Rectal smooth muscle tissue (tissue), 1 donor: ENCODE measurements at regions not wholly inside any gene's neighbourhood (a gene's known extent, or its start where the extent isn't known, plus 50 kb on each side); places are given as distances from the start of the nearest gene placed in this dataset.

Experiments used
- H3K27ac ChIP-seq: one replicate; pipeline ENCODE4 v1.7.0; 2013; ENCODE audit warnings: low read depth, low read length, inconsistent platforms
- H3K27me3 ChIP-seq: one replicate; pipeline ENCODE4 v1.7.0; 2013; ENCODE audit warnings: low read length; ENCODE audit not compliant: control insufficient read depth, insufficient read depth
- H3K36me3 ChIP-seq: one replicate; pipeline ENCODE4 v1.7.0; 2013; ENCODE audit warnings: low read length; ENCODE audit not compliant: control insufficient read depth, insufficient read depth
- H3K4me1 ChIP-seq: one replicate; pipeline ENCODE4 v1.7.0; 2013; ENCODE audit warnings: low read length; ENCODE audit not compliant: control insufficient read depth, insufficient read depth
- H3K4me3 ChIP-seq: one replicate; pipeline ENCODE4 v1.7.0; 2013; ENCODE audit warnings: low read length
- H3K9ac ChIP-seq: one replicate; pipeline ENCODE4 v1.7.0; 2013; ENCODE audit warnings: low read length

DNA sequence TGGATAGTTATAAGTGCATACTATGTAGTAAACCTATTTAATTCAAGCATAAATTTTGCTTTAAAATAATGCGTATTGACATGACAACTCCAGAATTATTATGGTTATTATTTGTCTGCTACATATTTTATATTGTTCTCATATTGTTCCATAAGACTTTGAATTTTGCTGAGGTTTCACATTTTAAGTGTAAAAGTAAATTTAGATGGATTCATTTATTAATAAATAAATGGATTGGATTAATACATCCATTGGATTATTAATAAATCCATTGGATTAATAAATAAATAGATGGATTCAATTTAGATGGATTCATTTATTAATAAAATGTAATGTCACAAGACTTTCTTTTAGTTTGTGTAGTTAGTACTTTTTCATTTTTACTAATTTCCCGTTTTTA is 1768.0 kb upstream of the PCDH10 start:
- no peak overlapping the region for H3K9ac ChIP-seq

DNA sequence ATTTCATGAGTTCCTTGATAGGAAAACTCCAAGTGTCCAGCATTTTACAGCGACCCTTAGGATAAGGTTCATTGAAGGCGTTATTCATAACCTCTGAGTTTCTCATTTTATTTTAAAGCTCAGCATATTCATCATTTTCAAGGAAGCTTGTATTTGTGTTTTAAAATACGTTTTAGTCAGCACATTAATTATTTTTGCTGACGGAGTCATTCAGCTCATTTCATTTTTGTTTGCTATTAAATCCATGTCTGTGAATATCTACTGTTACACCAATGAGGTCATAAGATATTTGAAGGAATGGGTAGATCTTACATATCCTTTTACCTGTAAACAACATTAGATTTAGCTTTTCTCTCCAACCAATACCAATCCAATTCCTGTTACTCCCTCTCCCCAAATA is 1766.3 kb upstream of the PCDH10 start:
- Histone ChIP-seq H3K36me3 (no peaks in the 10 kb centered on the region), H3K4me3 (no peak overlapping the region), H3K27ac (no peak overlapping the region), H3K9ac (no peak overlapping the region), H3K4me1 (no peaks in the 10 kb centered on the region), H3K27me3 (no peaks in the 10 kb centered on the region)

More for the DNA sequence above, 1768.0 kb upstream of the PCDH10 start:
- Histone ChIP-seq H3K36me3 (no peaks in the 10 kb centered on the region), H3K4me3 (no peak overlapping the region), H3K27ac (no peak overlapping the region), H3K4me1 (no peaks in the 10 kb centered on the region), H3K27me3 (no peaks in the 10 kb centered on the region)

DNA sequence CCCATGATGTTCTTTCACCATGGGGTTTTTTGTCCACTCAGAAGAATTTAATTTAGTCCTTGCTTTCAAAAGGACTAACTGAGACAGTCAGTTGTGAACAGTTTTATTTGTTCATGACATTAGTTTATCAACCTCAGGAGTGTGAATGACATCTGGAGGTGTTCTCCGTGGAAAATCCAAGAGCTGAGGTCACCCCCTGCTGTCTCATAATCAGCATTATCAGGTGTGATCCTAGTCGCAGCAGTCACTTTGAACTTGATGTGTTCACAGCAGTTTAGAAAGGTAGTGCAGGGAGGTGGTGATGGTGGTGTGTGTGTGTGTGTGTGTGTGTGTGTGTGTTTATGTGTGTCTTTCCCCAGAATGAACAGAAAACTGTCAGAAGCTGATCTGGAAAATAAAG is 1760.8 kb upstream of the PCDH10 start:
- Histone ChIP-seq H3K27ac (no peak overlapping the region), H3K4me1 (no peaks in the 10 kb centered on the region), H3K4me3 (no peak overlapping the region), H3K27me3 (no peaks in the 10 kb centered on the region), H3K9ac (no peak overlapping the region), H3K36me3 (no peaks in the 10 kb centered on the region)

DNA sequence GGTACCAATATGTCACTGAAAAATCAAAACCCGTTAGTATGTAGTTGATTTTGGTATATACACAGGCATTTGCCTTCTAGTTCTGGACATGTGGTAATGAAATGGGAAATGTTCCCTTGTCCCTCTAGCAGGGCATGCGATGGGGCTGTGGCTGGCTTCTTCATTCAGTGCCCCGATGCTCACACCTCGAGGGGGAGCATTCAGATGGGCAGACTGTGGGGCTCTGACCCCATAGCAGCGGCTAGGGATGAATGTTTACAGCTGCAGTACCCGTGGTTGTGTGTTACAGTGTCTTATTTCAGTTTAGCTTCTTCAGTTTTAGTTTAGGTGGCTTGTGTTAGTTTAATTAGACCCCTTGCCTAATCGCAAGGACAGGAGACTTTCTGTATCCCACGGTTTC is 1741.0 kb upstream of the PCDH10 start:
- no peak overlapping the region for H3K4me3 ChIP-seq
- H3K27me3 ChIP-seq, result no peaks in the 10 kb centered on the region
- H3K9ac ChIP-seq, result no peak overlapping the region
- H3K36me3 ChIP-seq, result no peaks in the 10 kb centered on the region
- H3K27ac ChIP-seq, result no peak overlapping the region
- H3K4me1 ChIP-seq, result no peaks in the 10 kb centered on the region

DNA sequence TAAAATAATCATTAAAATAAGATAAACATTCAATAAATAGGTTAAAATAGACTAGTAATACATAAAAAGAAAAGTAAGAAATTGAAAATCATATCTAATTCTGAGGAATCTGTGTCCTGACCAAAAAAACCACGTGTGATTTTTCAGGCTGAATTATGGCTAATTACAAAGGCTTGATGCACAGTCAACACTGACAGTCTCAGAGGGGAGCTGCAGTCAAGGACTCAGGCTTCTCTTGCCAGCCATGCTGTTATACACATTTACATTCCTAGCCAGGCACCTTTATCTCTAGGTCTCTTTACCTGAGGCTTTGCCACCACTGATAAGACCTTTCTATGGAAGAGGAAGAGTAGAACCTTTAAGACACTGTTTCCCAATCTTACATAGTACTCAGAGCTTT is 1737.7 kb upstream of the PCDH10 start:
- no peaks in the 10 kb centered on the region for H3K36me3 ChIP-seq
- no peaks in the 10 kb centered on the region for H3K27me3 ChIP-seq
- no peak overlapping the region for H3K9ac ChIP-seq
- H3K27ac ChIP-seq, result no peak overlapping the region
- H3K4me1 ChIP-seq, result no peaks in the 10 kb centered on the region
- H3K4me3 ChIP-seq, result no peak overlapping the region

DNA sequence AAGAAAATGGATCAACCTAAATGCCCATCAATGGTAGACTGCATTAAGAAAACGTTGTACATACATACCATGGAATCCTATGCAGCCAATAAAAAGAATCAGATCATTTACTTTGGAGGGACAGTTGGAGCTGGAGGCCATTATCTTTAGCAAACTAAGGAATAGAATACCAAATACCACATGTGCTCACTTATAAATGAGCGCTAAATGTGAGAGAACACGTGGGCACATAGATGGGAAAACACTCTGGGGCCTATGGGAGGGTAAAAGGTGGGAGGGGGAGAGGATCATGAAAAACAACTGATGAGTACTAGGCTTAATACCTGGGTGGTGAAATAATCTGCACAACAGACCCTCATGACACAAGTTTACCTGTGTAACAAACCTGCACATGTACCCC is 1729.9 kb upstream of the PCDH10 start:
- Histone ChIP-seq H3K27ac (no peak overlapping the region), H3K9ac (no peak overlapping the region), H3K36me3 (no peaks in the 10 kb centered on the region), H3K27me3 (no peaks in the 10 kb centered on the region), H3K4me1 (no peaks in the 10 kb centered on the region), H3K4me3 (no peak overlapping the region)

DNA sequence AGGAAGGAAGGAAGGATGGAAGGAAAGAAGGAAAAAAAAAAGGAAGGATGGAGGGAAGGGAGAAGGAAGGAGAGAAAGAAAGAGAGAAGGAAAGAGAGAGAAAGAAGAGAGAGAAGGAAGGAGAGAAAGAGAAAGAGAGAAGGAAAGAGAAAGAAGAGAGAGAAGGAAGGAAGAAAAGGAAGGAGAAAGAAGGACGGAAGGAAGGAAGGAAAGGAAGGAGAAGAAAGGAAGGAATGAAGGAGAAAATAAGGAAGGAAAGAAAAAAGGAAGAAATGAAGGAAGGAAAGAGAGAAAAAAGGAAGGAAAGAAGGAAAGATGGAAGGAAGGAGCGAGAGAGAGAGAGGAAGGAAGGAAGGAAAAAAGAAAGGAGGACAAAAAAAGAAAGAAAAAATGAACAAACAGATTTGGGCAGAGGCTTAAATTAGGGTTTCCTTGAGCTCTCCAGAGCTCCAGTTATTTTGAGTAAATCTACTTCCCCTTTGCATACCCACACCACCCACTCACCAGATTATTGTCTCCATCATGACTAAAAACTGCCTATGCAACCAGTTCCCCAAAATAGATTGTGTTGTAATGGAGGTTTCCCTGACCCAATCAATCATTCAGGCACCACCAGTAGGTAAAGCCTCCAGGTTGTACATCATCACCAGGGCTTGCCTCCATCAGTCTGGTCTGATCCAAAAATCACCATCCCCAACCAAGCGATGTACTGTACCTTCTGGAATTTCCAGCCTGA is 1722.9 kb upstream of the PCDH10 start:
- Histone ChIP-seq H3K27me3 (no peaks in the 10 kb centered on the region), H3K27ac (no peak overlapping the region), H3K4me1 (no peaks in the 10 kb centered on the region), H3K9ac (no peak overlapping the region), H3K4me3 (no peak overlapping the region), H3K36me3 (no peaks in the 10 kb centered on the region)

DNA sequence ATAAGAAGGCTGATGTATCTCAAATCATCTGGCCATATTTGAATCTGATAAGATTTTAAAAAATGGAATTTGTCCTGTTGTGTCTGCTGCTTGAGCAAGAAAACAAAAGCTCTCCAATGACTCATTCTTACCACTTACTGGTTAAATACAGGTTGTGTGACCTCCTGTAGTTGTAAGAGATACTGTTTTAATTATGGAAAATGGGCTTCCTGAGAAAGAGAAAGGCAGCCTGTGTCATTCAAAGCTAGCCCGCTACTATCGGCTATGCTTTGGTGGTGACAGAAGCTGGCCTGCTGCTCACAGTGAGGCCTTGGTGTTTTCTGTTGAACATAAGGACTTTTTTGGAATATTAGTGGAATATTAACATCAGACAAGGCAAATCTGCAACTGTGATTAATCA is 1722.1 kb upstream of the PCDH10 start:
- H3K36me3 ChIP-seq, result no peaks in the 10 kb centered on the region
- H3K4me1 ChIP-seq, result no peaks in the 10 kb centered on the region
- no peaks in the 10 kb centered on the region for H3K27me3 ChIP-seq
- no peak overlapping the region for H3K4me3 ChIP-seq
- no peak overlapping the region for H3K27ac ChIP-seq
- no peak overlapping the region for H3K9ac ChIP-seq

DNA sequence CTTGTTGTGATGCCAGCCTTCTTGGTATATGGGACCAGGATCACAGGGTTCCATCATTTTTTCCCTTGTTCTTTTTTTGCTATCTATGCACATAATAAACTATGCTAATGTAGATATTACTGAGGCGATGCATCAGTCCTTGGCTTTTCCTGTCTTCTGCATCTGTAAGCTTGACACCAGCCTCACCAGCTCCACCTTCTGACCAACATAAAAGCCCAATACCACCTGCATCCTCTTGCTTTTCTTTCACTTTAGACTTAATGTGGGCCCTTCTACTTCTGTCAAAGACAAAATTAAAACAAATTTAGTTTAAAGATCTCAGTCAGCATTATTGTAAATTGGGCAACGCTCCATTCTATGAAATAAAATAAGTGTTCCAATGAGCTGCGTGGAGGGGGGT is 1718.8 kb upstream of the PCDH10 start:
- no peaks in the 10 kb centered on the region for H3K27me3 ChIP-seq
- no peaks in the 10 kb centered on the region for H3K4me1 ChIP-seq
- H3K9ac ChIP-seq, result no peak overlapping the region
- H3K4me3 ChIP-seq, result no peak overlapping the region
- no peaks in the 10 kb centered on the region for H3K36me3 ChIP-seq
- H3K27ac ChIP-seq, result no peak overlapping the region

DNA sequence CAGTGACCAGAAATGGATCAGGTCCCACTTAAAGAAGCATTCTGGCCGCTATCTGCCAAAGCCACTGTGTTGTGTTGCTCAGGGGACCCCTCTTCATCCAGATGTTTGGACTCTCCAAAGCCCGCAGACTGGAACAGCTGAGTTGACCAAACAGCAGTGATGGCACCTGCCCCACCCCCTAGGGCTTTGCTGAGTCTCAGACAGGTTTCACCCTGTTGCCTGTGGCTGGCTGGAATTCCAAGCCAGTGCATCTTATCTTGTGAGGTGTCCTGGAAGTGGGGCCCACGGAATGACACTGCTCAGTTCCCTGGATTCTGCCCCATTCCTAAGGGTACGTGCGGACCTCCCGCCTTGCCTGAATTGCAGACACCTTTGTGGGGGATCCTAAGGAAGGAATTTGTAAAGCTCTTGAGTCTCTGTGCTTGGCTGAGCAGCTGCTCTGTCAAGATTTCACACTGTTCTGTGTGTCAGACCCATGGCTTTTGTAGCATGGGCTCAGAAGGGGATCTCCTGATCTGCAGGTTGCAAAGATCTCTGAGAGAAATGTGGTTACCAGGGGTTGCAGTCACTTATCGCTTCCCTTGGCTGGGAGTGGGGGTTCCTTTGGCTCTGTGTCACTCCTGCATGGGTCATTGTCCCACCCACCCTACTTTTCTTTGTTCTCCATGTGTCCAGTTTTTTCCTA is 1707.9 kb upstream of the PCDH10 start:
- Histone ChIP-seq H3K4me3 (no peak overlapping the region), H3K27ac (no peak overlapping the region), H3K27me3 (no peaks in the 10 kb centered on the region), H3K36me3 (no peaks in the 10 kb centered on the region), H3K9ac (no peak overlapping the region), H3K4me1 (no peaks in the 10 kb centered on the region)

DNA sequence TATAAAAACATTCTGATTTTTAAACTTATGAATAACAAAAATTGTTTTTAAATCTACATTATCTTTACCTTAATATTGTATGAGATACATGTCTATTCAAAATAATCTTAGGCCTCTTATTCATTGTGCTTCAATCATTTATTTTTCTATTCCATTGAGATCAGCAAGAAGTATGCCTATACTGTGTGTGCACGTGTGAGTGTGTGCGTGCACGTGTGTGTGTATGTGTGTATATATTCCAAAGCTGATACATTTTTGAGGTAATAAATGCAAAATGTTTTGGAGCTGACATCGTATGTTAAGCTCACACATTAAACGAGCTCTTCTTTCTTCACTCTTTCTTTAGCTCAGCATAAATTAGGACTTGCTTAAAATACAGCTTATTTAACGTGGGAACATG is 1701.2 kb upstream of the PCDH10 start:
- H3K9ac ChIP-seq, result no peak overlapping the region

DNA sequence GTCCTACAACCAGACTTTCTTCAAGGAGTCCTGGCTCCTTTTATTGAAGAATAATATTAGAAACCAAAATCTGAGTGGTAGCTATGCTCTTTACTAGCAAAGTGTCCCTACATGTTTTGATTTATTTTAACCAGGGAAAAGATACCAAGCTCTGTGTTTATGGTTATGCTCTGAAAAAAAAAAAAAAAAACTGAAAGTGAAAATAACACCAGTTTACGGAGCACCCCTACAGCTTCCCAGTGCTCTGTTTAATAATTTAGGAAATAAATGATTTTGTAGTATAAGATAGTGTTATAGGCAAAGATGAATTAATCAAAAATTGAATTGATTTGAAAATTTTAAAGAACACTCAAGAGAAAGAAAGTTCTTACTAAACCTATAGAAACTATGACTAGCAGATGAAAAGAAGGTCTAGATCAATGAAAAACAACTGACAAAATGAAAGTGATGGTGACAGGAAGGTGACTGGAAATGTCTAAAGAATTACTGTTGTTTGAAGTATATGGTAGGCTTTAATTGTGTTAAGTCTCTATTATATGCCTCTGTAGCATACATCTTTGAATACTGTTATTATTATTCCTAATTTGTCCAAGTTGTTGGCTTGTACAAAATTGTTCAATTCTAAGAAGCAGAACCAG is 1698.4 kb upstream of the PCDH10 start:
- Histone ChIP-seq H3K36me3 (no peaks in the 10 kb centered on the region), H3K27ac (no peak overlapping the region), H3K27me3 (no peaks in the 10 kb centered on the region), H3K9ac (no peak overlapping the region), H3K4me1 (no peaks in the 10 kb centered on the region), H3K4me3 (no peak overlapping the region)

More for the DNA sequence above, 1701.2 kb upstream of the PCDH10 start:
- no peaks in the 10 kb centered on the region for H3K4me1 ChIP-seq
- no peak overlapping the region for H3K27ac ChIP-seq
- no peaks in the 10 kb centered on the region for H3K36me3 ChIP-seq
- H3K27me3 ChIP-seq, result no peaks in the 10 kb centered on the region
- H3K4me3 ChIP-seq, result no peak overlapping the region
